ENCODE measurements at regions not wholly inside any gene's neighbourhood (a gene's known extent, or its start where the extent isn't known, plus 50 kb on each side); places are given as distances from the start of the nearest gene placed in this dataset.
A peak's percentile ranks its signal among the peaks of the same experiment; 100 is the strongest.

- WGBS, 2 donors = 75 to 84% methylated on average over 7 of the region's 7 CpGs
- no peak for DNase-seq
These were observed 93.1 kb downstream of the C9orf152 start for GRCh38 chr9:110114859-110115201.

GRCh38 chr9:110115341-110115820 lies 92.6 kb downstream of the C9orf152 start:
- no peaks in the 10 kb centered on the region for H3K36me3 ChIP-seq
- H3K9me3 ChIP-seq = no peaks in the 10 kb centered on the region
- WGBS, 2 donors = 75 to 77% methylated on average over 7 of the region's 7 CpGs
- no peak for DNase-seq
- TF ChIP-seq POLR2AphosphoS5 (IDR thresholded peaks at IDR 0.05) = peak in 3 of 4 donors; percentile 9 to 41 (median 16)
- no peak for TF ChIP-seq POLR2A (IDR thresholded peaks at IDR 0.05)
- H3K4me1 ChIP-seq = peaks cover 0 to 27% (median 17%) of the 10 kb centered on the region in 4 donors
- H3K27me3 ChIP-seq = no peaks in the 10 kb centered on the region
- peak overlapping the region in 2 of 4 donors; percentile 47 to 56 for H3K27ac ChIP-seq
- no peak overlapping the region for H3K4me3 ChIP-seq
- intact Hi-C loops (cut with DNase I) = no loop called here

More at GRCh38 chr9:110114859-110115201, 93.1 kb downstream of the C9orf152 start:
- Histone ChIP-seq H3K4me3 (no peak overlapping the region), H3K27me3 (no peaks in the 10 kb centered on the region), H3K36me3 (no peaks in the 10 kb centered on the region), H3K27ac (peak overlapping the region in 2 of 4 donors; percentile 47 to 56), H3K4me1 (peaks cover 0 to 27% (median 17%) of the 10 kb centered on the region in 4 donors), H3K9me3 (no peaks in the 10 kb centered on the region)
- intact Hi-C loops (cut with DNase I) = no loop called here
- TF ChIP-seq CTCF (IDR thresholded peaks at IDR 0.05) = no peak

- 88 to 95% methylated on average over 14 of the region's 14 CpGs for WGBS, 2 donors
- Histone ChIP-seq H3K36me3 (no peaks in the 10 kb centered on the region), H3K4me3 (no peak overlapping the region), H3K4me1 (peaks cover 0 to 27% (median 17%) of the 10 kb centered on the region in 4 donors), H3K27ac (peak overlapping the region in 2 of 4 donors; percentile 47 to 56), H3K27me3 (no peaks in the 10 kb centered on the region), H3K9me3 (no peaks in the 10 kb centered on the region)
- intact Hi-C loops (cut with DNase I) = no loop called here
- no peak for TF ChIP-seq EP300 (IDR thresholded peaks at IDR 0.05)
- no peak for TF ChIP-seq CTCF (IDR thresholded peaks at IDR 0.05)
- peak in 1 of 4 donors; percentile 18 for TF ChIP-seq POLR2AphosphoS5 (IDR thresholded peaks at IDR 0.05)
- TF ChIP-seq POLR2A (IDR thresholded peaks at IDR 0.05) = no peak
- DNase-seq = no peak
These were observed 92.0 kb downstream of the C9orf152 start for GRCh38 chr9:110115826-110116542.

- DNase-seq = no peak
- Histone ChIP-seq H3K27me3 (no peaks in the 10 kb centered on the region), H3K4me1 (peaks cover 0 to 27% (median 17%) of the 10 kb centered on the region in 4 donors), H3K9me3 (no peaks in the 10 kb centered on the region), H3K4me3 (no peak overlapping the region), H3K36me3 (no peaks in the 10 kb centered on the region), H3K27ac (peak overlapping the region in 2 of 4 donors; percentile 25 to 56)
- no peak for TF ChIP-seq CTCF (IDR thresholded peaks at IDR 0.05)
- TF ChIP-seq EP300 (IDR thresholded peaks at IDR 0.05) = peak in 3 of 4 donors; percentile 32 to 88 (median 86)
- no peak for TF ChIP-seq POLR2A (IDR thresholded peaks at IDR 0.05)
- peak; percentile 48 to 83 (median 70) for TF ChIP-seq POLR2AphosphoS5 (IDR thresholded peaks at IDR 0.05)
- intact Hi-C loops (cut with DNase I) = no loop called here
- 69 to 70% methylated on average over 3 of the region's 3 CpGs for WGBS, 2 donors
These were observed 91.4 kb downstream of the C9orf152 start for GRCh38 chr9:110116543-110116885.

GRCh38 chr9:110121170-110121569 lies 86.8 kb downstream of the C9orf152 start:
- Histone ChIP-seq H3K4me1 (peaks cover 0 to 38% (median 32%) of the 10 kb centered on the region in 4 donors), H3K36me3 (no peaks in the 10 kb centered on the region), H3K27me3 (no peaks in the 10 kb centered on the region), H3K4me3 (no peak overlapping the region), H3K27ac (no peak overlapping the region), H3K9me3 (no peaks in the 10 kb centered on the region)
- 89 to 91% methylated on average over 3 of the region's 3 CpGs for WGBS, 2 donors
- intact Hi-C loops (cut with DNase I) = no loop called here
- TF ChIP-seq EP300 (IDR thresholded peaks at IDR 0.05) = no peak
- no peak for TF ChIP-seq POLR2A (IDR thresholded peaks at IDR 0.05)
- TF ChIP-seq POLR2AphosphoS5 (IDR thresholded peaks at IDR 0.05) = no peak
- TF ChIP-seq CTCF (IDR thresholded peaks at IDR 0.05) = no peak
- no peak for DNase-seq
